Astrocyte of the spinal cord (primary cell): ENCODE measurements at regions not wholly inside any gene's neighbourhood (a gene's known extent, or its start where the extent isn't known, plus 50 kb on each side); places are given as distances from the start of the nearest gene placed in this dataset.

Experiments used
- DNase-seq: peaks from one replicate; pipeline ENCODE4 v3.0.0; 2011; ENCODE audit warnings: low read depth, low spot score
- H3K4me3 ChIP-seq: 2 replicates; pipeline ENCODE4 v1.5.1; 2011; ENCODE audit warnings: low read depth, mild to moderate bottlenecking, low read length, moderate library complexity
- in situ Hi-C: cut with HindIII; loops from 2 replicates; pipeline ENCODE4 v1.10.0; 2017; ENCODE audit warnings: low sequenced_read_pairs
- TF ChIP-seq, protein P1 (sequence below): IDR thresholded peaks from 2 replicates; pipeline ENCODE4 v1.5.1; 2012; ENCODE audit warnings: low read depth, mild to moderate bottlenecking, low read length, inconsistent platforms

DNA sequence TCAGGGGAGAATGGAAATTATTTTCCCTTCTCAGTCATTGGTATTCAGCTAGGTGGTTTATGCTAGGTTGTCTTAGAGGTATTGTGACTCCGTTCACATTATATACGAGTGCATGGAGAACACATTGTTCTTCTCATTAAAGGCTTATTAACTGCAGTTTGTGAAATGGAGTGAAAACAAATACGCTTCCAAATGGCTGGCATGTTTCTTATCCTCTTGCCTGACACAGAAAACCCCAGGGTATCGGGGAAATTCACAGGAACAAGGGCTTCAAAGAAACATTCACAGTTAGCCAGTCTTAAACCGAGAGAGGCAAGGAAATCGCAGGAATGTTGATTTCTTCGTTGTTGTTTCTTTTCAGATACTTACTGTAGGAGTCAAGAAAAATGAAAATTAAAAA is 1047.9 kb upstream of the RBFOX1 start:
- in situ Hi-C loops, result no loop called here
- no peak for DNase-seq
- H3K4me3 ChIP-seq, result no peak overlapping the region
- TF ChIP-seq, protein P1, sequence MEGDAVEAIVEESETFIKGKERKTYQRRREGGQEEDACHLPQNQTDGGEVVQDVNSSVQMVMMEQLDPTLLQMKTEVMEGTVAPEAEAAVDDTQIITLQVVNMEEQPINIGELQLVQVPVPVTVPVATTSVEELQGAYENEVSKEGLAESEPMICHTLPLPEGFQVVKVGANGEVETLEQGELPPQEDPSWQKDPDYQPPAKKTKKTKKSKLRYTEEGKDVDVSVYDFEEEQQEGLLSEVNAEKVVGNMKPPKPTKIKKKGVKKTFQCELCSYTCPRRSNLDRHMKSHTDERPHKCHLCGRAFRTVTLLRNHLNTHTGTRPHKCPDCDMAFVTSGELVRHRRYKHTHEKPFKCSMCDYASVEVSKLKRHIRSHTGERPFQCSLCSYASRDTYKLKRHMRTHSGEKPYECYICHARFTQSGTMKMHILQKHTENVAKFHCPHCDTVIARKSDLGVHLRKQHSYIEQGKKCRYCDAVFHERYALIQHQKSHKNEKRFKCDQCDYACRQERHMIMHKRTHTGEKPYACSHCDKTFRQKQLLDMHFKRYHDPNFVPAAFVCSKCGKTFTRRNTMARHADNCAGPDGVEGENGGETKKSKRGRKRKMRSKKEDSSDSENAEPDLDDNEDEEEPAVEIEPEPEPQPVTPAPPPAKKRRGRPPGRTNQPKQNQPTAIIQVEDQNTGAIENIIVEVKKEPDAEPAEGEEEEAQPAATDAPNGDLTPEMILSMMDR, result no peak

DNA sequence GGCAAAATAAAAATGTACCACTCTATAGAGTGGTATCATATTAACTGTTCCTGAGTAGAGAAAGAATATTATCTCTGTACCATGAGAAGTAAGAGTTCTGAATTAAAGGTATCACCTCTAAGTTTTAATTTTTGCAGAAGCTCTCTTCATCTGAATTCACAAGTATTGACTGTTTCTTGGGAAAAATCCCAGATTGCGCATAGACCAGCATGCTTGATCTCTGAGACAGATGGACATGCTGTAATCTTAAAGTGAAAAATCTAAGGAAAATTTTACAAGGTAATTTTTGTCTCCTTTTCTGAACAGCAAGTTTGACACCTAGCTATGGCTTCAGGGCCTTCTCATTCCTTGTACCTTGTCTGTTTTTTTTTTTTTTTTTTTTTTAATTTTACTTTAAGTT is 1050.7 kb upstream of the RBFOX1 start:
- in situ Hi-C loops, result no loop called here
- TF ChIP-seq, protein P1, result no peak

DNA sequence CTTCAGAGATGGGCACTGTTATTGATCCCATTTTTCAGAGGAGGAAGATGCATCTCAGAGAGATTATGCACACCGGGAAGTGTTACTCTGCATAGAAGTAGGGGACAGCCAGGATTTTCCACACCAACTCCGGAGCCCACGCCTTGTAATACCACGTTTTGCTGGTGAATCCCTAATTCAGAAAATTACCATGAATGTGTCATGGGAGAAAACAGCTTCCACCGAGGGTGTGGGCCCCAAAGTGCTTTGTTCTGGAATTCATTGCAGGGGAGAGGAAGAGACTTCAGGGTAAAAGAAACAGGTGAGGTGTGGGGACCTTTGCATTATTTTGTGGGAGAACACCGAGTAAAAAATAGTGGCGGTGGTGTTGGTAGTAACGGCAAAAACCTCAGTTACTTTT is 1051.4 kb upstream of the RBFOX1 start:
- TF ChIP-seq, protein P1, result no peak
- no peak for DNase-seq
- no peak overlapping the region for H3K4me3 ChIP-seq
- in situ Hi-C loops, result no loop called here

More for the DNA sequence above, 1050.7 kb upstream of the RBFOX1 start:
- H3K4me3 ChIP-seq, result no peak overlapping the region
- DNase-seq, result no peak

DNA sequence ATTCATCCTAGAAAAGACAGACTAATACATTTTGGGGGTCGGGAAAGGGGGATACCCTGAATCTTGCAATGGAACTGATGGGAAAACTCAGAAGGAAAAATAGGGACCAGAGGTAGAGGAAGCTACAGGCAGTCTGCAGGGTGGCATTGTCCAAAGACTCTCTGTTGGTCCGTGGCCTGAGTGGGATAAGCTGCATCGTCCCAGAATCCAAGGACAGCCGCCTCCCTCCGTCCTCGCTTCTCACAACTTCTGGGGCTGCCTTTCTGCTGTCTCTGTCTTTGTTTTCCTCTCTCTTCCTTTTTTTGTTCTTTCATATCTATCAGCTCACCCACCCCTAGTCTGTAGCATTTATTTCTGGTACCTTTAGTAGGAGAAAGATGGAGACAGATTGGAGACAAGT is 1052.6 kb upstream of the RBFOX1 start:
- in situ Hi-C loops, result no loop called here
- DNase-seq, result no peak
- TF ChIP-seq, protein P1, result no peak
- no peak overlapping the region for H3K4me3 ChIP-seq

DNA sequence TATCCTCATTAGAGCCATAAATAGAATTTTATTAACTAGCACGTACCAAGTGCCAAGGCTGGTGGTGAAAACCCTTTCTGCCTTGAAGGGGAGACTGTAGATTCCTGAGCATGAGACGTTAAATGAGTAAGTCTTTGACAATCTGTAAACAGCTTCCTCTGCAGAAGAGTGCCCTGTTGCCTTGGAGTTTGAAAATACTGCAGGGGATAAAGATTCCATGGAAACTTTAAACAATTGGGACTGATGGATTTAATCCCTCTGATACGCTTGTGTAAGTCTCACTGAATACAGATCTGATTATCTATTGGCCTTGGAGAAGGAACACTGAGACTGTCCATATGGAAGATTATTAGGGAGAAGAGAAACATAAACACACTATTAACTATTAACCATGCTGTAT is 1053.4 kb upstream of the RBFOX1 start:
- H3K4me3 ChIP-seq, result no peak overlapping the region
- TF ChIP-seq, protein P1, result no peak
- no peak for DNase-seq
- in situ Hi-C loops, result no loop called here

DNA sequence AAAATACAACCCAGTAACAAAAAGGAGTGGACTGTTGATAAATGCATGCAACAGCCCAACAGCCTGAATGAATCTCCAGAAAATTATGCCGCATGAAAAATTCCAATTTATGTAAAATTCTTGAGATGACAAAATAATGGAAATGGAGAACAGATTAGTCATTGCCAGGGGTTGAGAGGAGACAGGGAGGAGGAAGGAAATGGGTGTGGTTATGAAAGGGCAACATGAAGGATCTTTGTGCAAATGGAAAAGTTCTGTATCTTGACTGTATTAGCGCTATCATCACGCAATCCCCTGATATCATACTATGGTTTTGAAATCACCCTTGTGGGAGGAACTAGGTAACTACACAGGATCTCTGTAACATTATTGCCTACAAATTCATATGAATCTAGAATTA is 1058.3 kb upstream of the RBFOX1 start:
- H3K4me3 ChIP-seq, result no peak overlapping the region
- DNase-seq, result no peak
- in situ Hi-C loops, result no loop called here
- TF ChIP-seq, protein P1, result no peak

DNA sequence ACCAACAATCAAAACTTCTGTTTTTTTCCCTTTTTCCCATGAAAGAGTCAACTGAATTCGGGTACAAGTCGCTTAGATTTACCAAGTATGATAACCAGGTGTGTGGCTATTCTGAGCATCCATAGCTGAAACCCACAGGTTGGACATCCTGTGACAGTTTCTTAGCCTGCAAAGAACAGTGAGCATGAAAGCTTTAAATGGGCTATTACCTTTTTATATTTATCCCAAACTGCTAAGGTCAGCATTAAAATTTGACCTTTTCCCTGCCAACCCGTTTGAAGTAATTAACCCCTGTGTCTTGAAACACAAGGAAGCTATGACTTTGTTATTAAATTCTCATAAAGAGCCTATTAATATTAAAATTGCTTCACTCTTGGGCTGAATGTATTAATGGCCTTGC is 1065.0 kb upstream of the RBFOX1 start:
- in situ Hi-C loops, result no loop called here
- no peak overlapping the region for H3K4me3 ChIP-seq
- DNase-seq, result no peak
- TF ChIP-seq, protein P1, result no peak
